NCI-H524 (cell line): ENCODE measurements at regions not wholly inside any gene's neighbourhood (a gene's known extent, or its start where the extent isn't known, plus 50 kb on each side); places are given as distances from the start of the nearest gene placed in this dataset.

ENCODE experiments used
- DNase-seq, 2 experiments: peaks; one replicate each; lab custom pipeline; 2025; lab: John Stamatoyannopoulos, UW

DNA sequence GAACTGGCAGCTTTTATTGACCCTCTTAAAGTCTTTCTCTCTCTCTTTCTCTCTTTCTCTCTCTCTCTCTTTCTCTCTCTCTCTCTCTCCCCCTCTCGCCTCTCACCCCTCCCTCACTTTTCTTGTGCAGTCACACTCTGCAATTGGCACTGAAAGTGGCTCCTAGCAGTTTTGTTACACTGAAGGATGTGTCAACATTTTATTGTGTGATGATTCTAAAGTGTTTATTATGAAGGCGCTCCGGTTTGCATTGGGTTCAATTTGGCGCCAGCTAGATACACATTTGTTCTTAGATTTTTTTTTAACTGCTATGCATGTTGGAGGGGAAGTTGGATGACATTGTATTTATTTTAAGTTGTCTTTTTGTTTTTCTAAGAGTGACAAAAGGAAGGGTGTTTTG lies 64.0 kb upstream of the CHRM3 start:
- DNase-seq: no peak

DNA sequence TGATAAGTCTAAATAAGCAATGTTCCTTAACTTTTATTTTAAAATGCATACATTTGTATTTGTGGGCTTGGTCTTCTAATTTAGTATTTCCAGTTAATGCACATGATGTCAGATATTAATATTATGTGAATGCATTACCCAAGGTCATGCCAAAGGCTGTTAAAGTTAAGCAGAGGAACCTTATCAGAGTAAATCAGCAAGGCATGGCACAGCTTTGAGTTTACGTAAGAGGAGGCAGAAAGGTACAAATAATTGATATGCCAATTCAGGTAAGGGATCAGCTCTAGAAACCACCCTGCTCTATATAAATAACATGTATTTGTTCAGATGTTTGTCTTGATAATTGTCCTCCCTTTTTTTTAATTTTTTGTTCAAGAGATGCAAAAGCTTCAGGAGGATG lies 64.5 kb upstream of the CHRM3 start:
- no peak for DNase-seq

DNA sequence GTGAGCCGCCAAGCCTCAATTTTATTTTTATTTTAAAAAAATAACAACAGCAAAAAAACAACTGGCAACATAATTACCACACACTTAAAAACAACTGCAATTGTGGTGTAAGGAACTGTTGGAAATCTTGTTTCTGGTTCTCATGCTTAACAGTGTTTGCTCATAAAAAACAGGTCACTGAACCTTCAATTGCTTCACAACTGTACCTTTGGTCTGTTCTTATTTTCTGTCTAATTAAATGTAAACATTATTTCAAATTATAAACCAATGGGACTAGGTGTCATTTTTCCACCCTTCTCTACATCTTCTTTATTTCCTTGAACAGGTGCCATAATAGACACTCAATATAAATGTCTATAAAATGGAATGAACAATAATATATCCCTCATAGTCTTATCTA lies 68.4 kb upstream of the CHRM3 start:
- no peak for DNase-seq

DNA sequence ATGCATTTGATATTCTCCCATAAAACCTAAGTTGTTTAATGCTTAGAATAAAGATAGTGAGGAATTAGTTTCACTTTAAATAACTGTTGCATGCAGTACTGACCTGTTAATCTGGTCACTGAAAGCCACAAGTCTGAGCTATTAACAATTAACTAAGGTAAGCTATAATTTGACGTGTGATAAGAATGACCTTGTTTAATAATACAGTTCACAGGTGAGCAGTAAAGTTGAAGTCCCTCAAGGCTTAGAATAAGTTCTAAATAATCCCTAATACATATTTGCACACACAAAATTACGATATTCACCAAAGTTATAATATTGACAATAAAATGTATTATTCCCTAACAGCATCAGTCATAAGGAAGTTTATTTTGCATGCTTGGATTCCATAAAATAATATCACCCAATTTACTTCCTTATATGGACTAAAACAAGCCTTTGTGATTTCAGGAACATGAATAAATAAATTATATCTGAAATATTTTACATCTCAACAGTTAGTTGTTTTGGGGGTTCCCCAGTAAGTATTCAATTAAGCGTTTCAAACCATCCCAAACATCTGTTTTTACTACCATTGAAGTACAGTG lies 70.6 kb upstream of the CHRM3 start:
- no peak for DNase-seq

DNA sequence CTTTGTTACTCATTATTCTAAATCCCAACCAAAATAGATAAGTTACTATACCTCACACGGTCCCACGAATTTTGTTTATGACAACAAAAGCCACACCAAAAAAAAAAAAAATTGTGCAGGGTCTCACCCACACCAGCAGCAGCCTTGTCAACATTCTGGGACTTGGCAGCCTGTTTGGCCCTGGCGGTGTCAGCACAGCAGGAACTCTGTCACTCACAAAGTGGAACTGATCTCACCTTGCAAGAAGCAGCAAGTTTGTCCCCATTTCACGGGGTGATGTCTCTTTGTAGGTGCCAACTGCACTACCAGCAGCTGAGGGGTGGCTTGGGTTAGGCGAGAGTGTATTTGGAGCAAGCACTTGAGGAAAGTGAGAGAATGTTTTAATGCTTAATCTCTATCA lies 75.0 kb upstream of the CHRM3 start:
- DNase-seq: no peak

DNA sequence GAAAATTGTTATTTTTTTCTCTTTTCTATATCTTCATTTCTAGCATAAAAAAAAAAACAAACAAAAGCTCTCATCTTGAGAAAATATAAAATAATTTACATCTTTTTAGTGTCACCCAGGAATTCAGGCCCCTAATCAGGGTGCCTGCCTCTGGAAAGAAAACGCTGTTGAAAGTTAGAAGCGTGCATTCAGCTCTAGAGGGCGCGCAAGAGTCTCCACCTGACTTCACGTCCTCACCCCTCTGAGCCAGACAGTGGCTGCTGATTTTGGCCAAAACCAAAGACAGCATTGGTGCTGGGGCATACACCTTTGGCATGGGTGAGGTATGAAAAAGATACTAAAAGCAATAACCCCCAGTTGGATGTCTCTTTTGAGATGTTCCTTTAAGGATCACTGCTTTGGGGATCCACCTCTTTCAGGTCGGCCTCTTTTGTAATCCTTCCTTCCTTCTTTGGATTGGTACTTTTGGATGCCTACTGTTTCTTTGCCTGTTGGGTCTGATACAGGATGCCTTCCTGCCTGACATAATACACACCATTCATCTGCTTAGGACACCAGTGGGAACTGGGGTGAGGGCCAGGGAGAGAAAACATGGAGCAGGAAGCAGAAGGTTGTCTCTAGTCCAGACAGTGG lies 77.6 kb upstream of the CHRM3 start:
- DNase-seq: peak in 1 of 2 experiments; percentile 4

DNA sequence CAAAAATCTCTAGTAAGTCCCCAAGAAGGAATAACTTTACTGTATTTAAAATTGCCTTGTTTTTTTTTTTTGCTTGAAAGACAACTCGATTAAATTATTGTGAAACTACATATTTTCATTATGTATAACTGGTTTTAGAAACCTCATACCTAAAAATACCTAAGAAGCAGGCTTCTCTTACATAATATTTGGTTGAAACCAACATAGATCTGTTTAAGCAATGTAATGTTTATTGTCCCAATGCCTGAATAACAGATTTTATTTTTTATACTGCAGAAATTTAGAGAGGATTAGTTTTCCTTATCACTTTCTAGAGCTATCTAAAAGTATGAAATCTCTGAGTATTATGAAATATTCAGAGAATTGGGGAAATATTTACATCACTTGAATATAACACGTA lies 78.5 kb upstream of the CHRM3 start:
- no peak for DNase-seq

DNA sequence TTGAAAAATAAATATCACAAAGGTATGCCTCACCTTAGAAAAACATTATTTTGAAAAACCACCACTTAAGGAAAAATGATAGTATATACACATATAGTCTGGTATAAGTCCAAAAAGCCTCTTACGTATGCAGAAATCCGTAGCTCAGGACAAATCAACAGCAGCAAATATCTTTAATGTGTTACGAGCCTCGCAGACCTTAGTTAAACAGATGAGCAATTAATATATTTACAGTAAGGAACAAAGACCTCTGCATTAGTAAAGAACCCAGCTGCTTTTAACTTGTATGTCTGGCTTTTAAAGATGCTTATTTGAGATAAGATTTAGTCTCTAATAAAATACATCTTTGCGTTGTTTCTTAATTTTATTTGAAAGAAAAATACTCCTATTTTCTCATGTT lies 79.9 kb upstream of the CHRM3 start:
- no peak for DNase-seq

DNA sequence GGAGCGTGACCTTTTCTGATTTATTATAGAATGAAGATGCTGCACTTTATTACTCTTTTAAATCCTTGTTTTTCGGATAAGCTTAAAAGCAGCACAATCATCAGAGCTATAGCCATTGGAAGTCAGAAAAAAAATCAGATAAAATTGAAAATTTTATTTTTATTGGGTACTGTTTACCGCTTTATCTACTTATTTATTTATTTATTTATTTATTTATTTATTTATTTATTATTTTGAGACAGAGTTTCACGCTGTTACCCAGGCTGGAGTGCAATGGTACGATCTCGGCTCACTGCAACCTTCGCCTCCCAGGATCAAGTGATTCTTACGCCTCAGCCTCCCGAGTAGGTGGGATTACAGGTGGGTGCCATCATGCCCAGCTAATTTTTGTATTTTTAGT lies 83.1 kb upstream of the CHRM3 start:
- no peak for DNase-seq

DNA sequence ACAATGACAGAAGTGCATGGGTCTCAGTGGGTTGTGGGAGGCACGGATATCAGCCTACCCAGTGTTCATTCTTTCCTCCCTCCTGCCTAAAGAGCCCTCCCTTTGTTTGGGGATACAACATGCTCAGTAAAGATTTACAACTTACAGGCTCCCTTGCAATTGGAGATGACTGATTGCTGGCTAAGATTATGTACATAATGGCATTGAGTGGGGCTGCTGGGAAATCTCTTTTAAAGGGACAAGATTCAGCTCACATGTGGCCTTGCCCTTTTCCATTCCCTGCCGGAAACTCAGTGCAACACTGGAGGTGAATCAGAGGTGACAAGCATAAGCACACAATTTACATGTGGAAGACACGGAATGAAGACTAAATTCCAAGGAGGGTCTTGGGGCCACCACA lies 83.7 kb upstream of the CHRM3 start:
- no peak for DNase-seq

DNA sequence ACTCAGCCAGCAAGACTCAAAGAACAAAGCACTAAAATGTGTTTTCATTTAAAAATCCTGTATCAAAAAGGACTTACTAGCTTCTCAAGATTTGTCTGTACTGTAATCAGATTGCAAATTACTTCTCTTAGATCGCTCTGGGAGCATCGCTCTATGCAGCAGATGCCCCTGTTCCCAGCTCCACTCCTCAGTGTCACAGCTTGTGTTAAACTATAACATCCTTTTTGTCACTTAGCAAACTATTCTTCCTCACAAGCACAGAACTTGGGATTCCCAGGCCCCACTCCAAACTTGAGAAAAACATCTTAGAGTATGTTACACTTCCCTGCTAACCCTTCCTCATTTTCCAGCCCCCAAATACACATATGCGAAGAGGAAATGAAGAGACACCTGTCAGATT lies 85.1 kb upstream of the CHRM3 start:
- no peak for DNase-seq

DNA sequence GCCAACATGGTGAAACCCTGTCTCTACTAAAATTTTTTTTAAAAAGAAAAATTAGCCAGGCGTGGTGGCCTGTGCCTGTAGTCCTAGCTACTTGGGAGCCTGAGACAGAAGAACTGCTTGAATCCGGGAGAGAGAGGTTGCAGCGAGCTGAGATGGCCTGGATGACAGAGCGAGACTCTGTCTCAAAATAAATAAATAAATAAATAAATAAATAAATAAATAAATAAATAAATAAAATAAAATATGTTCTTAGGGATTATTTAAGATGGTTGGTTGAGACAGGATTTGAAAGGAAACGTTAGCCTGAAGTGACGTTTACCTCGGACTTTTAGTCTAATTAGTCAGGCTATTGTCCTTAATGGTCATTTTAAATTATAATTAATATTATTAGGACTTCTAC lies 88.5 kb upstream of the CHRM3 start:
- DNase-seq: no peak

DNA sequence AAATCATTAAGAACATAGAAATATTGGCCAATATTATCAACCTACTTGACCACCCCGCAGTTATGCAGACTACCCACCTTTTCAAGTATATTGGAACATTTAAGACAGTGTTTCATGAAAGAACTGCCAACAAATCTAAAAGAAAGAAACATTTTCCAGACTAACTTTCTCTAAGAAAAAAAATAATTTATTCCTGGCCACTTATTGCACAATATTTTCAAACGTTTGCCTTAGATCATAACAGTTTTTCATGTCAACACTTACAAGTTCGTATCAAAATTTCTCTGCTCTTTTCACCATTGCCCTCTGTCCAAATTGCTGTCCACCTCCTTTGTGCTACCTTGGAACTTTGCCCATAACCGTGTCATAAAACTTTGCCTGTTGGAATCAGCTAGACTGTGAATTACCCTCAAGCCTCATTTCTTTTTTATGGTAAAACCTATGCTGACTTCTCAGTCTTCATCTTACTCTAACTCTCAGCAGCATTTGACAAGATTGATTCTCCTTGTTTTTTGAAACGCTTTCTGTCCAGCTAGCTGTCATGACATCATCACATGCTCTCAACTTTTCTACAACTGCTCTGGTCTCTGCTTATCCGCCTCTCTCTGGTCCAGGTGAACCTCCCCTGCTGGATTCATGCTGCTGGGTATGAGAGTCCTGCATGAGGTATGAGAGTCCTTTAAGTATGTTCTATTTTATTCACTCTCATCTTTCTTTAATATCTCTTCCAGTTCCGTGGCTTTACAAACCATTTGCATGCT lies 92.8 kb upstream of the CHRM3 start:
- DNase-seq: no peak

DNA sequence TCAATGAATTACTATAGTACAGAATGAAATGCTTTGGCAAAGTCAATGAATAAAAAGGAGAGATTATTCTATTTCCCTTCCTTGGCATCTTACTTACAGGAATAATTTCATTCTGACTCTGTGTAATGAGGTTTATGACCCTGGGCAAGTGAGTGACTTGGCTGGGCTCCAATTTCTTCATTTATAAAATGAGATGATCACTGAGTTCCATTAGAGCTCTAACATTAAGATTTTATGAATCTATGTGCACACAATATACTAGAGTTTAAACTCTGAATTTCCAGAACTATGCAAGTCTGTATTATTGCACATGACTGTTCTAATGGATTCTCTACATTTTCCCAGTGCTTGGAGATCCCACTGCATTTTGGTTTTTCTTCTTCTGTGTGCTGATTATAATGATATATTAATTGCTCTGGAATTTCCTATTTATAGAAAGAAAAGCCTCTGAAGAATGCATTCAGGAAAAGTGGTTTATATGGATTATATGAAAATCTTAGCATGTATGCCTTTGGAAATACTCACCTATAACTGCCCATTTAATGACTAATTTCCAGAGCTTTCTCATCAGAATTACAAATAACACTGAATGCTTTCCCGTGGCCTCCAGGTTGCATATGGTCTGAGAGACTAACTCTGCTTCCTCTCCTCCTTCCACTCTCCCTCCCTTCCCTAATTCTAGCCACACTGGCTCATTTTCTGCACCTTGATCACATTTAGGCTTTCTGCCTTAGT lies 97.4 kb upstream of the CHRM3 start:
- DNase-seq: no peak

DNA sequence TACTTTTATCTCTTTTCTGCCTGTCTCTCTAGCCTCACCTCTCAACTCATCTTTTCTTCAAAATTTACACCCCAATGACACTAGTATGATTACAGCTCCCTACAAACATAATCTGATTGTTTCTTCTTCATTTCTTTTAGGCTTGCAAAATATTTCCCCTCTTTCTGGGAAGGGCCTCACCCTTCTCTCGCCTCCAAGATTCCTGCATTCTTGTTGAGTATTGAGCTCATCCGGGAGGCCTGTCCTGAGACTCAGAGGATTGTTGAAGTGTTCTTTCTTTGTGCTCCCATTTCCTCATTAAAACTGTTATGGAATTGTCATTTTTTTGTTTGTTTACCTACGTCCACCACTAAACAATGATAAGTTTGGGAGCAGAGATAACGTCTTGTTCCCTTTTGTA lies 99.1 kb upstream of the CHRM3 start:
- DNase-seq: no peak

DNA sequence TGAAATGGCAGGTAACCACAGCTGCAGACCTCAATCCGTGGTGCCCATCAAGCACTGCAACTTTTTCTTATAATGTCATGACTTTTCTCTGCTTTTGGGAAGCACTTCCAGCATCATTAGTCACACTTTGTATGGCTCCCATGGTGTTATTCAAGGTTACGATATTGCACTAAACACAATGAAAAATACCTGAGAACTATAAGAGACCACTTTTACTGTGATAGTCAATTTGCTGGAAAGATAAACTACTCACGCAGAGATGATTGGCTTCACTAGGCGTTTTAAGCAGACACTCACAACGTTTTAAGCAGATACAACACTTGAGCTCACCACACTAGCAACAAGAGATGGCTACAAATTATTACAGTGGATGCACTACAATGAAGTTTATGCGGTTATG lies 103.2 kb upstream of the CHRM3 start:
- DNase-seq: no peak

DNA sequence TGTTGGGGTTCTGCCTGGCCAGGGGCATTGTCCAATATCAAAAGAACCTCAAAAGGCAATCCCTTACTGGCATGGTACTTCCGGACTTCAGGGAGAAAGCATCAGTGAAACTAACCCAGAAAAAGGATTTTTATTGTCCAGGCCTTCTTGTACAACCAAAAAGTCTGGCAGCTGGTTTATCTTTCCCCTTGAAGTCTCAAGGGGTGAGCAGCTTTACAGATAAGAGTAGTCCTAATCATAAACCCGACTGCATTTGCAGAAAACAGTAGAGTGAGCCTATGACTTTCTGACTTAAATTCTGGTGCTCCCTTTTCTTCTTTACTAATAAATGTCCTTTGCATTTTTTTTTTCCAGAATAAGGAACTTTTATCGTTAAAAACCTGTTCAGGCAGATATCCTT lies 104.0 kb upstream of the CHRM3 start:
- DNase-seq: no peak

DNA sequence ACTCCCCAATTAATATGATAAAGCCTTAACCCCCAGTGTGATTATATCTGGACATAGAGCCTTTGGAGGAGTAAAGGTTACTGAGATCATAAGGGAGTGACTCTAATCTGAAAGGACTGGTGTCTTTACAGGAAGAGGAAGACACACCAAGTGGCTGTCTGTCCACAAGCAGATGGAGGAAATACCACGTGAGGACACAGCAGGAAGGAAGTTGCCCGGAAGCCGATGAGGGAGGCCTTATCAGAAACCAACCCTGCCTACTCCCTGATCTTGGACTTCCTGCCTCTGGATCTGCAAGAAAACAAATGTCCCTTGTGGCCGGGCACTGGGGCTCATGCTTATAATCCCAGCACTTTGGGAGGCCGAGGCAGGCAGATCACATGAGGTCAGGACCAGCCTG lies 110.3 kb upstream of the CHRM3 start:
- no peak for DNase-seq

DNA sequence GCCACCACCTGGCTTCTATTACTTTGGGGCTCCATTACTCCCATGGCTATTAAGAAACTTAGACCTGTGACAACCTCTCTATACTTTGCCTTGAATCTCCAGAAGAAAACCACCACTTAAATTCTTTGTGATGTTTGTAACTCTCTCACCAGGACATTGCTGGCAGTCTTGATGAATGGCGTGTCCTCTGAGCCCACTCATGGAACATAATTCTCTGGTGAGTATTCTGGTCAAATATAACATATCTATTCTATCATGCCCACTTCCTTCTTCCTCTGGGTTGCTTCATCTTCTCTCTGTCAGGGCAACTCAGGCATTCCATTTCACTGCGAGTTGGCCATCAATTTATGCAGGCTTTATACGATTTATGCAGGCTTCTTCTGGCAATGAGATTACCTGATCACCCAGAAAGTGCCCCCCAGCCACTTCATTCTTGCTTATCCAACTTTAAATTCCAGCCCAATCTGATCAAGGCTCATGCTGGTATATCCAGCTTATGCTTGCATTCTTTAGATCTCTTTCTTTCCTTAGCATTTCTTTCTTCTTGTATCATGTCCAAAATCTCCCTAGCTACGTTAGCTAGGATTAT lies 112.0 kb upstream of the CHRM3 start:
- no peak for DNase-seq

DNA sequence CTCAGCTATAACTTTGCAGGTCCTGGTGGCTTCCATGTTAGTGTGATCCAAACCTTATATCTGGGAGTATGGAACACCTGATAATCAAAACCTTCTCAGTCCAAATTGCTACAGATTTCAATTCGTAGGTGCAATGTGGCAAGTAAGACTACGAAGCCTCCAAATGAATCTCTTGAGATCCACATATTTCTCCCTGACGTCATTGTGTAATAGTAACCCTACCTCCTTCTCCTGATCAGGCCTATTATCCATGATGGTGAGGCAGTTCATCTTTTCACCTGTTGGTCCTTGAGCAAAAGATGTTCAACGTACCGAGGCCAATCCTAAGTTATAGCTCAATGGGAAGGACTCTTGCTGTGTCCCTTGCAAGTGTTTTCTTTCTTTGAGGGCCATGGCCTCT lies 115.9 kb upstream of the CHRM3 start:
- DNase-seq: no peak

DNA sequence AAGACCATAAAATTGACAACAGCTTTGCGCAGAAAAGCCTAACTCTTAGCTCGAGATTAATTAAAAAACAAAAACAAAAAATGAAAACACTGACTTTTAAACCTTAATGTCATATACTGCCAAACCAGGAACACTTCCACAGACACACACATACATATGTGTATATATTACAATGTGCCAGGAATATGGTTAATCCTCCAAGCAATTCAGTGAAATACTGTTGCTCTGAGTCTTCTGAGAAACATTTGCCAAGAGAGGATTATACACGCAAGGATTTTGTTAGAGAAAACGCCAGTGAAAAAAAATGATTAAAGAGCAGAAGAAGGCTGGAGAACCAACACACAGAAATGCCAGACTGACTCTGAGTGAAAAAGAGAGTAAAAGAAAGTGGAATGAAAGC lies 116.7 kb upstream of the CHRM3 start:
- DNase-seq: no peak

DNA sequence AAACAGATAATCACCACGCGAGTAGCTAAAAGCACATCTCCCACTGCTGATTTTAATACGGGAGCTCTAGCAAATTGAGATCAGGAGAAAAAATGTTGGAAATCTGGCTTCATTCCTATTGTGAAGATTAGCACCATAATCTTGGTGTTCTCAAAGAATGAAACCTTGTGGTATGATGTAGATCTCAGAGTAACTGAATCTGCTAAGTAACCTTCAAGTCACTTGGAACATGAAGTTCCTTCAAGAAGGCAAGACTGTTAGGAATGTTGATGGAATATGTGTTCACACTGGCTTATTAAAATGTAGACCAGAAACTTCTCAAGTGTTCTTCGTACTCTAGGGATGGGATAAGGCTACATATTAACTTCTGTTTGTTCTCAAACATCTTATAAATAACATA lies 117.4 kb upstream of the CHRM3 start:
- DNase-seq: no peak

DNA sequence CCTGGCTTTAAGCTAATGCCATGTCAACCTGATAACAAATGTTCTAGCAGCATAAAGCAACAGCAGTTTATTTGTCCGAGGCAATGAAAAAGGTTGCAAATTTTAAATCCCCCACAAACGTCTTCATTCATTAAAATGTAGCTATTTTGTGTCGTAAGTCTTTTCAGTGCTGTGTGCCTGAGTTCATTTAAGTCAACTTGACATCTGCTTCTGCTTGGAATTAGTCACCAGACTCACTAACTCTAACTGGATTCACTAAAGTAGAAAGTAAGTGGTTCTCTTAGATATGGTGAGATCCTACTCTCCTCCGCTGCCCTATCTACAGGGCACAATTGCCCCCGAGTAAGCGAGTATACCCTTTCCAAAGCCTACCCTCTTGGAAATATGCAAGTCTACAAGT lies 118.4 kb upstream of the CHRM3 start:
- no peak for DNase-seq
